ENCODE measurements at regions not wholly inside any gene's neighbourhood (a gene's known extent, or its start where the extent isn't known, plus 50 kb on each side); places are given as distances from the start of the nearest gene placed in this dataset.

DNA sequence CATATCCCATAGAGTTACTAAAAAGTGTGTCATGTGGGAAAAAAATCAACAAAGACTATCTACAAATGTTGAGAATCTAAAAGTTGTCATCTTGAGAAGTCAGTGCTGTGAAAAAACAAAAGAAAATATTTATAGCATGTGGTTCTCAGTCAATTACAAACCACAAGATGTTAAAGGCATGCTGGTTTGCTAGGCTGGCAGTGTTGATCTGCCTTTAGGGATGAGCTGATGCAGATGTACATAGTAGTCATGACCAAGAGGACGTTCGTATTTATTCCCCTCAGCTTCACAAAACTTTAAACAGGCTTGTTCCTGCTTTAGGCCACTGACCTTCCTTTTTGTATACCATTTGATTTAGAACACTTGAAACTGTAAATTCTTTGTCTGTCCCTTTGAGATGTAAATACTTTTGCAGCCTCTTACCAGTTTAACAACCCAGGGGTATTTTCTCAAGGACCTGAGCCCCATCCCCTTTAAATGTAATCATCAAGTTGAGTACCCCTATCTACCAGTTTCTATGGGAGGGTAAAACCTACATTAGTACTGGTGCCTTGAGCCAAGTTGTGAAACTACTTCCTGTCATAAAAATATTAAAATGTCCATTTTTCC, 446.6 kb downstream of the KCNJ18 start:
- TF ChIP-seq, protein P1, sequence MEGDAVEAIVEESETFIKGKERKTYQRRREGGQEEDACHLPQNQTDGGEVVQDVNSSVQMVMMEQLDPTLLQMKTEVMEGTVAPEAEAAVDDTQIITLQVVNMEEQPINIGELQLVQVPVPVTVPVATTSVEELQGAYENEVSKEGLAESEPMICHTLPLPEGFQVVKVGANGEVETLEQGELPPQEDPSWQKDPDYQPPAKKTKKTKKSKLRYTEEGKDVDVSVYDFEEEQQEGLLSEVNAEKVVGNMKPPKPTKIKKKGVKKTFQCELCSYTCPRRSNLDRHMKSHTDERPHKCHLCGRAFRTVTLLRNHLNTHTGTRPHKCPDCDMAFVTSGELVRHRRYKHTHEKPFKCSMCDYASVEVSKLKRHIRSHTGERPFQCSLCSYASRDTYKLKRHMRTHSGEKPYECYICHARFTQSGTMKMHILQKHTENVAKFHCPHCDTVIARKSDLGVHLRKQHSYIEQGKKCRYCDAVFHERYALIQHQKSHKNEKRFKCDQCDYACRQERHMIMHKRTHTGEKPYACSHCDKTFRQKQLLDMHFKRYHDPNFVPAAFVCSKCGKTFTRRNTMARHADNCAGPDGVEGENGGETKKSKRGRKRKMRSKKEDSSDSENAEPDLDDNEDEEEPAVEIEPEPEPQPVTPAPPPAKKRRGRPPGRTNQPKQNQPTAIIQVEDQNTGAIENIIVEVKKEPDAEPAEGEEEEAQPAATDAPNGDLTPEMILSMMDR (IDR thresholded peaks at IDR 0.05): no peak
- TF ChIP-seq POLR2A (IDR thresholded peaks at IDR 0.05): no peak

Data from esophagus squamous epithelium (tissue), 4 donors.